ENCODE measurements at regions not wholly inside any gene's neighbourhood (a gene's known extent, or its start where the extent isn't known, plus 50 kb on each side); places are given as distances from the start of the nearest gene placed in this dataset.

DNA sequence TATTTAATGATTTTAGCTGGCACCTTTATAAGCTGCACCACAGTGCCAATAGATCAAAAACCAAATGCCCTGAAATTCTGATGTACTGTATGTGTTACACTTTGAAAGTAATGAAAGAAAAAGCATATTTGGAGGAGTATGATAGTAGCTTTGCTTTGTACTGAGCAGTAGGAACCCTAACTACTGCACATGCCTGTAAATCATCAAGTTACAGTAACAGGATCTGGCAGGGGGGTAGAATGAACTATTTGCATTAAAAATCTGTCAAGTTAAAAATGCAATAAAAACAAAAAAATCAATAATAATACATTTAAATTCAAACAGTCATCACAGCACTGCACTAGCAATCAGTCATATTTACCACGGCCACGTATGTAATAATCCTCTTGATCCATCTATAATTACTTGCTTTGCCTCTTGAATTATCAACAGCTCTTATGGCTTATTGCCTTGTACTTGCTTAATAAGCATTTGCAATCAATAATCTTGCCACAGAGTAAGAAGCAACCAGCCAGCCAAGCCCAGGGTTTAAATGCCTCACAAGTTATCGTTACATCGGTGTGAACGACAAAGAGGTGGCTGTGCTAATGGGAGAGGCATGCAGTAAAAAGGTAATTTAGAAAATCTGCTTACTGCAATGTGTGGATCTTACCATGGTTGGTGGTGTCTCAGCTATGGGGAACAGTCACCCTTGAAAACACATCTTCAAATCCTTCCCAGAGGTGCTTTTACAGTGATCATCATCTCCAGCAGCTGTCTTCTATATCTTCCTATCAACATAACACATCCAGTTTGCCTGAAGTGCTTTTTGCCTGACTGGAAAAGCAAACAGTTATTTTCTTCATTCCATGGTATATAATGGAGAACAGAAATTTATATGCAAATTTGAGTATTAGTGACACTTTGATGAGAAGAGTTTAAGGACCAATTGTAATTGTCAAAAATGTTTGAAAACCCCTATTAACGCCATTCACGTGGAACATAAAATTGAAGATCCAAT is 1812.1 kb upstream of the ADGRL3 start:
- Histone ChIP-seq H2AFZ (ENCODE audit: low read length) (no peak overlapping the region), H3K4me1 (ENCODE audit: insufficient read depth, low read length, poor library complexity, severe bottlenecking) (no peaks in the 10 kb centered on the region)

GRCh38 chr4:59393780-59394179 is 1806.3 kb upstream of the ADGRL3 start:
- H3K36me3 ChIP-seq (ENCODE audit: insufficient read depth, low read length), result no peaks in the 10 kb centered on the region
- no peaks in the 10 kb centered on the region for H3K9me2 ChIP-seq (replicated peaks; ENCODE audit: low read depth, low read length)
- no peaks in the 10 kb centered on the region for H3F3A ChIP-seq (ENCODE audit: low read depth)
- H3K9me3 ChIP-seq (ENCODE audit: insufficient read depth, low read depth, low read length), result no peaks in the 10 kb centered on the region
- no peak overlapping the region for H2AFZ ChIP-seq (ENCODE audit: low read length)
- no peaks in the 10 kb centered on the region for H4K20me1 ChIP-seq (ENCODE audit: insufficient read depth, low read length, poor library complexity, severe bottlenecking)
- H3K4me1 ChIP-seq (ENCODE audit: insufficient read depth, low read length, poor library complexity, severe bottlenecking), result no peaks in the 10 kb centered on the region
- no peak overlapping the region for H3K4me3 ChIP-seq (ENCODE audit: low read length, poor library complexity, severe bottlenecking)
- H3K9ac ChIP-seq (ENCODE audit: low read depth, low read length, poor library complexity, severe bottlenecking), result no peak overlapping the region
- TF ChIP-seq, protein P1, sequence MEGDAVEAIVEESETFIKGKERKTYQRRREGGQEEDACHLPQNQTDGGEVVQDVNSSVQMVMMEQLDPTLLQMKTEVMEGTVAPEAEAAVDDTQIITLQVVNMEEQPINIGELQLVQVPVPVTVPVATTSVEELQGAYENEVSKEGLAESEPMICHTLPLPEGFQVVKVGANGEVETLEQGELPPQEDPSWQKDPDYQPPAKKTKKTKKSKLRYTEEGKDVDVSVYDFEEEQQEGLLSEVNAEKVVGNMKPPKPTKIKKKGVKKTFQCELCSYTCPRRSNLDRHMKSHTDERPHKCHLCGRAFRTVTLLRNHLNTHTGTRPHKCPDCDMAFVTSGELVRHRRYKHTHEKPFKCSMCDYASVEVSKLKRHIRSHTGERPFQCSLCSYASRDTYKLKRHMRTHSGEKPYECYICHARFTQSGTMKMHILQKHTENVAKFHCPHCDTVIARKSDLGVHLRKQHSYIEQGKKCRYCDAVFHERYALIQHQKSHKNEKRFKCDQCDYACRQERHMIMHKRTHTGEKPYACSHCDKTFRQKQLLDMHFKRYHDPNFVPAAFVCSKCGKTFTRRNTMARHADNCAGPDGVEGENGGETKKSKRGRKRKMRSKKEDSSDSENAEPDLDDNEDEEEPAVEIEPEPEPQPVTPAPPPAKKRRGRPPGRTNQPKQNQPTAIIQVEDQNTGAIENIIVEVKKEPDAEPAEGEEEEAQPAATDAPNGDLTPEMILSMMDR (conservative IDR thresholded peaks at IDR 0.05; ENCODE audit: low read length), result no peak
- no peak for TF ChIP-seq EZH2phosphoT487 (IDR thresholded peaks at IDR 0.05; ENCODE audit: borderline replicate concordance)
- H3K79me2 ChIP-seq (ENCODE audit: insufficient read depth, low read length), result no peaks in the 10 kb centered on the region
- H3K4me2 ChIP-seq (ENCODE audit: low read depth, low read length, poor library complexity, severe bottlenecking), result no peak overlapping the region
- no peaks in the 10 kb centered on the region for H3K27me3 ChIP-seq (ENCODE audit: insufficient read depth, low read length, poor library complexity, severe bottlenecking)

More for the DNA sequence above, 1812.1 kb upstream of the ADGRL3 start:
- Histone ChIP-seq H4K20me1 (ENCODE audit: insufficient read depth, low read length, poor library complexity, severe bottlenecking) (no peaks in the 10 kb centered on the region), H3K36me3 (ENCODE audit: insufficient read depth, low read length) (no peaks in the 10 kb centered on the region), H3K27me3 (ENCODE audit: insufficient read depth, low read length, poor library complexity, severe bottlenecking) (no peaks in the 10 kb centered on the region), H3K4me3 (ENCODE audit: low read length, poor library complexity, severe bottlenecking) (no peak overlapping the region), H3K9me2 (replicated peaks; ENCODE audit: low read depth, low read length) (no peaks in the 10 kb centered on the region), H3F3A (ENCODE audit: low read depth) (no peaks in the 10 kb centered on the region), H3K79me2 (ENCODE audit: insufficient read depth, low read length) (no peaks in the 10 kb centered on the region), H3K4me2 (ENCODE audit: low read depth, low read length, poor library complexity, severe bottlenecking) (no peak overlapping the region), H3K9me3 (ENCODE audit: insufficient read depth, low read depth, low read length) (no peaks in the 10 kb centered on the region), H3K9ac (ENCODE audit: low read depth, low read length, poor library complexity, severe bottlenecking) (no peak overlapping the region)
- TF ChIP-seq, protein P1 (conservative IDR thresholded peaks at IDR 0.05; ENCODE audit: low read length), result no peak
- no peak for TF ChIP-seq EZH2phosphoT487 (IDR thresholded peaks at IDR 0.05; ENCODE audit: borderline replicate concordance)

- H3K9me2 ChIP-seq (replicated peaks; ENCODE audit: low read depth, low read length), result no peaks in the 10 kb centered on the region
- no peaks in the 10 kb centered on the region for H3K36me3 ChIP-seq (ENCODE audit: insufficient read depth, low read length)
- H3K4me3 ChIP-seq (ENCODE audit: low read length, poor library complexity, severe bottlenecking), result no peak overlapping the region
- no peaks in the 10 kb centered on the region for H4K20me1 ChIP-seq (ENCODE audit: insufficient read depth, low read length, poor library complexity, severe bottlenecking)
- no peaks in the 10 kb centered on the region for H3K4me1 ChIP-seq (ENCODE audit: insufficient read depth, low read length, poor library complexity, severe bottlenecking)
- no peaks in the 10 kb centered on the region for H3K9me3 ChIP-seq (ENCODE audit: insufficient read depth, low read depth, low read length)
- H3K4me2 ChIP-seq (ENCODE audit: low read depth, low read length, poor library complexity, severe bottlenecking), result no peak overlapping the region
- H3K79me2 ChIP-seq (ENCODE audit: insufficient read depth, low read length), result no peaks in the 10 kb centered on the region
- TF ChIP-seq EZH2phosphoT487 (IDR thresholded peaks at IDR 0.05; ENCODE audit: borderline replicate concordance), result no peak
- TF ChIP-seq, protein P1 (conservative IDR thresholded peaks at IDR 0.05; ENCODE audit: low read length), result no peak
- no peaks in the 10 kb centered on the region for H3F3A ChIP-seq (ENCODE audit: low read depth)
- H3K27me3 ChIP-seq (ENCODE audit: insufficient read depth, low read length, poor library complexity, severe bottlenecking), result no peaks in the 10 kb centered on the region
- H3K9ac ChIP-seq (ENCODE audit: low read depth, low read length, poor library complexity, severe bottlenecking), result no peak overlapping the region
- no peak overlapping the region for H2AFZ ChIP-seq (ENCODE audit: low read length)
These were observed 1799.8 kb upstream of the ADGRL3 start for GRCh38 chr4:59400334-59400733.
